CD4-positive, alpha-beta memory T cell (primary cell): ENCODE measurements at regions not wholly inside any gene's neighbourhood (a gene's known extent, or its start where the extent isn't known, plus 50 kb on each side); places are given as distances from the start of the nearest gene placed in this dataset.

Experiments
- CTCF ChIA-PET: fragments of 350-600 bp; sonication (Branson Sonifier 250); formaldehyde crosslinking; loops from one replicate; lab custom pipeline; 2021; ENCODE audit warnings: inconsistent platforms; ENCODE audit not compliant: partially characterized antibody; lab: Charles Lee
- POLR2A ChIA-PET: fragments of 350-600 bp; sonication (Branson Sonifier 250); formaldehyde crosslinking; loops from one replicate; lab custom pipeline; 2021; ENCODE audit not compliant: partially characterized antibody; lab: Charles Lee
- DNase-seq, 5 donors: peaks; one replicate each; pipeline versions ENCODE4 v3.0.0 to v3.0.0-alpha.2; 2020 to 2022; ENCODE audit warnings: mixed read lengths in 1 of 5
- H3K27ac ChIP-seq: one replicate; pipeline ENCODE4 v1.7.0; 2013; ENCODE audit warnings: low read depth, low read length
- H3K27me3 ChIP-seq: 2 replicates; pipeline ENCODE4 v1.7.0; 2013; ENCODE audit warnings: mild to moderate bottlenecking, low read length, moderate library complexity; ENCODE audit not compliant: insufficient read depth
- H3K36me3 ChIP-seq: 2 replicates; pipeline ENCODE4 v1.7.0; 2013; ENCODE audit warnings: mild to moderate bottlenecking, low read length, moderate library complexity; ENCODE audit not compliant: insufficient read depth
- H3K4me1 ChIP-seq: 2 replicates; pipeline ENCODE4 v1.7.0; 2013; ENCODE audit warnings: mild to moderate bottlenecking, low read length, moderate library complexity; ENCODE audit not compliant: insufficient read depth
- H3K4me3 ChIP-seq, 2 donors: one replicate each; pipeline ENCODE4 v1.7.0; 2013; ENCODE audit warnings: low read length in 2 of 2, mild to moderate bottlenecking in 1 of 2
- H3K9me3 ChIP-seq, 2 donors: one replicate each; pipeline ENCODE4 v1.7.0; 2013; ENCODE audit warnings: low read length in 2 of 2, control low read depth in 1 of 2; ENCODE audit not compliant: control insufficient read depth in 1 of 2
- H3K27ac Mint-ChIP-seq, 7 donors: one replicate each; pipeline ENCODE4 v1.8.0; 2020 to 2021; ENCODE audit warnings: mixed read lengths in 7 of 7, mild to moderate bottlenecking in 6 of 7, inconsistent platforms in 3 of 7, moderate library complexity in 3 of 7
- H3K27me3 Mint-ChIP-seq, 2 donors: one replicate each; pipeline ENCODE4 v1.8.0; 2020 to 2021; ENCODE audit warnings: mixed read lengths in 2 of 2
- H3K36me3 Mint-ChIP-seq, 2 donors: one replicate each; pipeline ENCODE4 v1.8.0; 2020 to 2021; ENCODE audit warnings: mixed read lengths in 2 of 2, inconsistent platforms in 1 of 2, mild to moderate bottlenecking in 1 of 2
- H3K4me1 Mint-ChIP-seq, 4 donors: one replicate each; pipeline ENCODE4 v1.8.0; 2020 to 2021; ENCODE audit warnings: mixed read lengths in 4 of 4, mild to moderate bottlenecking in 1 of 4
- H3K4me3 Mint-ChIP-seq, 8 donors: one replicate each; pipeline ENCODE4 v1.8.0; 2020 to 2021; ENCODE audit warnings: mixed read lengths in 8 of 8, mild to moderate bottlenecking in 7 of 8, moderate library complexity in 6 of 8, inconsistent platforms in 3 of 8
- H3K9me3 Mint-ChIP-seq, 8 donors: one replicate each; pipeline ENCODE4 v1.8.0; 2020 to 2021; ENCODE audit warnings: mixed read lengths in 8 of 8, mild to moderate bottlenecking in 5 of 8, inconsistent platforms in 3 of 8, moderate library complexity in 1 of 8
- intact Hi-C: fragments of 100-400 bp; cut with micrococcal nuclease; formaldehyde crosslinking; loops from one replicate; pipeline ENCODE4 v1.15.1; 2023

DNA sequence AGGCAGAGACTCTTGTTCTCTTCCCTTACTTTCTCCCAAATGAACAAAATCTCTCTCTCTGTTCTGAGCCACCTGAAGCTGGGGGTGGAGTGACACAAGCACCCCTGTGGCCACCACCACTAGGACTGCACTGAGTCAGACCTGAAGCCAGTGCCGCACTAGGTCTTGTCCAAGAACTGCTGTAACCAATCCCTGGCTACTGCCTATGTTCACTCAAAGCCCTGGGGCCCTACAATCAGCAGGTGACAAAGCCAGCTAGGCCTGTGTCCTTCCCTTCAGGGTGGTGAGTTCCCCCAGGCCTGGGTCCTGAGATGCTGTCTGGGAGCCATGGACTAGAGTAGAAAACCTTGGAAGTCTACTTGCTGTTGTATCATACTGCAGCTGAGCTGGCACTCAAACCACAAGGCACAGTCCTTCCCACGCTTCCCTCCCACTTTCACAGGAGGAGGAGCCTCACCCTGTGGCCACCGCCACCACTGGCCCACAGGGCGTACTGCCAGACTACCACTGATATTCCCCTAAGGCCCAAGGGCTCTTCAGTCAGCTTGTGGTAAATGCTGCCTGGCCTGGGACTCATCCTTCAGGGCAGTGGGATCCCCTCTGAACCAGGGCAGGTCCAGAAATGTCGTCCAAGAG lies 119.1 kb downstream of the RTL9 start:
- no peaks in the 10 kb centered on the region for H3K9me3 ChIP-seq
- H3K36me3 ChIP-seq: no peaks in the 10 kb centered on the region
- H3K4me1 Mint-ChIP-seq: no peaks in the 10 kb centered on the region
- H3K27me3 Mint-ChIP-seq: peaks cover 2 to 9% of the 10 kb centered on the region in 2 donors
- intact Hi-C loops: no loop called here
- no peaks in the 10 kb centered on the region for H3K27me3 ChIP-seq
- H3K9me3 Mint-ChIP-seq: peaks cover 0 to 3% (median 0%) of the 10 kb centered on the region in 8 donors
- DNase-seq: no peak
- H3K4me3 Mint-ChIP-seq: no peak overlapping the region
- H3K4me1 ChIP-seq: no peaks in the 10 kb centered on the region
- ChIA-PET CTCF (no interaction called here), POLR2A (no interaction called here)
- no peak overlapping the region for H3K27ac ChIP-seq
- no peaks in the 10 kb centered on the region for H3K36me3 Mint-ChIP-seq
- no peak overlapping the region for H3K4me3 ChIP-seq
- H3K27ac Mint-ChIP-seq: no peak overlapping the region

DNA sequence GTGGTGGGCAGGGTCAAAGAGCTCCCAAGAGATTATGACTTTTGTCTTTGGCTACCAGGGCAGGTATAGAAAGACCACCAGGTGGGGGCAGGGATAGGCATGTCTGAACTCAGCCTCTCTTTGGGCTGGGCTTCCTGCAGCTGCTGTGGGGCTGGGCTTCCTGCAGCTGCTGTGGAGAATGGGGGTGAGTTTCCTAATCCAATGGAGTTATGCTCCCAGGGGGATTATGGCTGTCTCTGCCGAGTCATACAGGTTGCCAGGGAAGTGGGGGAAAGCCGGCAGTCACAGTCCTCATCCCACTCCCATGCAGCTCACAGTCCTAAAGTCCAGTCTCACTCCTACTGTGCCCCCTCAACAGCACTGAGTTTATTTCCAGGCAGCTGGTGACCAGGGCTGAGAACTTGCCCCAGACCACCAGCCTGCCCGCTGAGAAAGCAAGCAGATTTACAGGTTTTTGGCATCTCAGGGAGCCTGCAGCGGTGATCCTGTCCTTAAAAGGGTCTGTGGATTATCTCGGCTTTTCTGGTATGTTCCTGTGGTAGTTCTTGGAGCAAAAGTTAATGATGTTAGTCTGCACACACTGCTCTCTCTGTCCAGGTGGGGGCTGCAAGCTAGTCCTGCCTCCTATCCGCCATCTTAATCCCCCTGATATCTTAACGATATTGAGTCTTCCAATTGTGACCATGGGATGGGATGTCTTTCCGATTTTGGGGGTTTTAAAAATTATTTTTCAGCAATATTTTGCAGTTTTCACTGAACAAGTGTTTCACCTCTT lies 133.4 kb downstream of the RTL9 start:
- no peaks in the 10 kb centered on the region for H3K27me3 ChIP-seq
- no peak overlapping the region for H3K27ac Mint-ChIP-seq
- ChIA-PET POLR2A (no interaction called here), CTCF (no interaction called here)
- intact Hi-C loops: no loop called here
- H3K9me3 Mint-ChIP-seq: peaks cover 0 to 9% (median 0%) of the 10 kb centered on the region in 8 donors
- no peaks in the 10 kb centered on the region for H3K36me3 ChIP-seq
- H3K4me1 ChIP-seq: no peaks in the 10 kb centered on the region
- H3K4me3 Mint-ChIP-seq: no peak overlapping the region
- no peak overlapping the region for H3K27ac ChIP-seq
- H3K4me3 ChIP-seq: no peak overlapping the region
- H3K4me1 Mint-ChIP-seq: no peaks in the 10 kb centered on the region
- no peak for DNase-seq
- peaks cover 6 to 9% of the 10 kb centered on the region in 2 donors for H3K27me3 Mint-ChIP-seq
- no peaks in the 10 kb centered on the region for H3K36me3 Mint-ChIP-seq
- H3K9me3 ChIP-seq: no peaks in the 10 kb centered on the region

DNA sequence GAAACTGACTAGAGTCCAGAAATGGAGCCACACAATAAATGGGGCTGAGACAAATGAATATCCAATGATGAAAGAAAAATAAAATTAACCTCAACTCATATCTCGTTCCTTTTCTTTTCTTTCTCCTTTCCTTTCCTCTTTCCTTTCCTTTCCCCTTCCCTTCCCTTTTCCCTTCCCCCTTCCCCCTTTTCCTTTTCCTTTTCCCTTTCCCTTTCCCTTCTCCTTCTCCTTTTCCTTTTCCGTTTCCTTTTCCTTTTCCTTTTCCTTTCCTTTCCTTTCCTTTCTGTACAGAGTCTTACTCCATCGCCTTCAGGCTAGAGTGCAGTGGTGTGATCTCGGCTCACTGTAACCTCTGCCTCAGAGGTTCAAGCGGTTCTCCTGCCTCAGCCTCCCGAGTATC lies 146.3 kb downstream of the RTL9 start:
- Histone ChIP-seq H3K9me3 (no peaks in the 10 kb centered on the region), H3K27ac (no peak overlapping the region), H3K27me3 (no peaks in the 10 kb centered on the region), H3K4me3 (no peak overlapping the region), H3K4me1 (no peaks in the 10 kb centered on the region), H3K36me3 (no peaks in the 10 kb centered on the region)
- H3K36me3 Mint-ChIP-seq: no peaks in the 10 kb centered on the region
- intact Hi-C loops: no loop called here
- H3K4me3 Mint-ChIP-seq: peak overlapping the region in 1 of 8 donors; percentile 64
- peaks cover 0 to 2% of the 10 kb centered on the region in 2 donors for H3K27me3 Mint-ChIP-seq
- H3K4me1 Mint-ChIP-seq: no peaks in the 10 kb centered on the region
- CTCF ChIA-PET: no interaction called here
- POLR2A ChIA-PET: no interaction called here
- H3K27ac Mint-ChIP-seq: no peak overlapping the region
- DNase-seq: no peak
- no peaks in the 10 kb centered on the region for H3K9me3 Mint-ChIP-seq

DNA sequence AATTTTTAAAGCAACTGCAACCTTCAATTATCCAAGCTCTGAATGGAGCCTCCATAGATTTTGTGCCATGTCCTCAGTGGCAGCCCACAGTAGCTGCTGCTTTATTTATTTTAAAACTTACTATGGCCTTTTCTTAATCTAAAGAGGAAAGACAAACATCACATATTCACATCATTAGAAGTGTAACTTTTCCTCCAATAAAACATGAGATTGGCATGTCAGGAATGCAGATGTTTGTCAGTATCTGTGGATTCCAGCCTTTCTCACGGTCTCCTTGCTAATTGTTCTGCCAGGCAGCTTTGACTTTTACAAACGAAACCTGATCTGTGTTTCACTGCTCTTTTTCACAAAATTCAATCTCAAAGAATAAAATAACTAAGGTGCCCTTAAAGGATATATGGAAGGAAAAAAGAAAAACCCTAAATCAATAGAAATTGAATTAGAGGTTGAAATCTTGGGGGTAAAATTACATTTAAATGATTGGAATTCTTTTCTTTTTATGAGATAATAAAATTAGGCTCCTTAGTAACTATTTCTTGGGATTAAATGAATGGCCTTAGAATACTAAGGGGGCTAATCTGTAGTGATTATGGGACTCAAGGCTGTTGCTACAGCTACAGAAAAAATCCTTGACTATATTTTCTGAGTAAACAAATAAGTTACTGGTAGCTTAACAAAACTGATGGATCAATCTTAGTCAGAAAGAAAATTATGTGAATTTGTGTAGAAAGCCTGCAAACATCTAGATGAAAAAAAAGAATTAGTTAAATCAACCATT lies 151.3 kb downstream of the RTL9 start:
- Histone ChIP-seq H3K27me3 (no peaks in the 10 kb centered on the region), H3K4me1 (no peaks in the 10 kb centered on the region), H3K9me3 (no peaks in the 10 kb centered on the region), H3K27ac (no peak overlapping the region), H3K4me3 (no peak overlapping the region), H3K36me3 (no peaks in the 10 kb centered on the region)
- ChIA-PET CTCF (no interaction called here), POLR2A (no interaction called here)
- H3K36me3 Mint-ChIP-seq: no peaks in the 10 kb centered on the region
- no peaks in the 10 kb centered on the region for H3K9me3 Mint-ChIP-seq
- intact Hi-C loops: no loop called here
- H3K4me3 Mint-ChIP-seq: no peak overlapping the region
- DNase-seq: no peak
- peaks cover 0 to 4% (median under 1%) of the 10 kb centered on the region in 4 donors for H3K4me1 Mint-ChIP-seq
- no peak overlapping the region for H3K27ac Mint-ChIP-seq
- H3K27me3 Mint-ChIP-seq: peaks cover 0 to 1% of the 10 kb centered on the region in 2 donors

DNA sequence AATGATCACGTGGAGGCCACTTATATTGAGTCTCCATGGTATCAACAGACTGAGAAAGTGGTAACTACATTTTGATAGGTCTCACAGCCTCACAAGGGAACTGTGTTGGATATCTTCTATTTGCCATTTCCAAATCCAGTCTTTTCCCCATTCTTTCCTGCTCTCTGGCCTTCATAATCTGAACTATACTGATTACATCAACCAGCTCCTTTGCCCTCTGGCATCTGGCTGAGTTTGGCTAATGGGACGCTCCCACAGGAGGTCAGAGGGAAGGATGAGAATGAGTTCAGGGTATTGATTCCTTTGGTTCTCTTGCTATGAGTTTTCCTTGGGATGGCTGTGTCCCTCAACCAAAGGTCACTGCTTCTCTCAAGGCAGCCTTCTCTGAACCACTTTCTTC lies 152.6 kb downstream of the RTL9 start:
- ChIA-PET POLR2A (no interaction called here), CTCF (no interaction called here)
- Histone ChIP-seq H3K27me3 (no peaks in the 10 kb centered on the region), H3K36me3 (no peaks in the 10 kb centered on the region), H3K4me3 (no peak overlapping the region), H3K4me1 (no peaks in the 10 kb centered on the region), H3K27ac (no peak overlapping the region), H3K9me3 (no peaks in the 10 kb centered on the region)
- H3K27me3 Mint-ChIP-seq: peaks cover 0 to 1% of the 10 kb centered on the region in 2 donors
- no peaks in the 10 kb centered on the region for H3K36me3 Mint-ChIP-seq
- no peaks in the 10 kb centered on the region for H3K9me3 Mint-ChIP-seq
- DNase-seq: no peak
- no peak overlapping the region for H3K4me3 Mint-ChIP-seq
- intact Hi-C loops: no loop called here
- no peak overlapping the region for H3K27ac Mint-ChIP-seq
- H3K4me1 Mint-ChIP-seq: peaks cover 0 to 4% (median under 1%) of the 10 kb centered on the region in 4 donors

DNA sequence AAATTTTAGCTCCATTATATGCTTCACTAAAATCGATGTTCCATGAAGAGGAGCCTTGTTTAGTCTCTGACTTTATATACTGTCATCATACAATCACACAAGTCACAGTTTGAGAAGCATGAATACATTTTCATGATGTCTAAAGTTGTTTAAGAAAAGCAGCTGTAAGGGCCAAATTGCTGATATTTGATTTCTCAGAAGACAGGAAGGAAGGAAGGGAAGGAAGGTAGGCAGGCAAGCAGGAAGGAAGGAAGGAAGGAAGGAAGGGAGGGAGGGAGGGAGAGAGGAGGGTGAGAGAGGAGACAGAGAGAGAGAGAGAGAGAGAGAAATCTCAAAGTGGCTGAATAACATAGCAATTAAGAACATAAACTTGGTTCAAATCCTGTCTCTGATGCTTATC lies 153.7 kb downstream of the RTL9 start:
- Histone ChIP-seq H3K9me3 (no peaks in the 10 kb centered on the region), H3K36me3 (no peaks in the 10 kb centered on the region), H3K4me3 (no peak overlapping the region), H3K27me3 (no peaks in the 10 kb centered on the region), H3K27ac (no peak overlapping the region), H3K4me1 (no peaks in the 10 kb centered on the region)
- no peak for DNase-seq
- ChIA-PET POLR2A (no interaction called here), CTCF (no interaction called here)
- H3K9me3 Mint-ChIP-seq: no peaks in the 10 kb centered on the region
- peaks cover 0 to 1% of the 10 kb centered on the region in 2 donors for H3K27me3 Mint-ChIP-seq
- no peak overlapping the region for H3K27ac Mint-ChIP-seq
- no peaks in the 10 kb centered on the region for H3K36me3 Mint-ChIP-seq
- peaks cover 0 to 4% (median under 1%) of the 10 kb centered on the region in 4 donors for H3K4me1 Mint-ChIP-seq
- intact Hi-C loops: no loop called here
- no peak overlapping the region for H3K4me3 Mint-ChIP-seq

DNA sequence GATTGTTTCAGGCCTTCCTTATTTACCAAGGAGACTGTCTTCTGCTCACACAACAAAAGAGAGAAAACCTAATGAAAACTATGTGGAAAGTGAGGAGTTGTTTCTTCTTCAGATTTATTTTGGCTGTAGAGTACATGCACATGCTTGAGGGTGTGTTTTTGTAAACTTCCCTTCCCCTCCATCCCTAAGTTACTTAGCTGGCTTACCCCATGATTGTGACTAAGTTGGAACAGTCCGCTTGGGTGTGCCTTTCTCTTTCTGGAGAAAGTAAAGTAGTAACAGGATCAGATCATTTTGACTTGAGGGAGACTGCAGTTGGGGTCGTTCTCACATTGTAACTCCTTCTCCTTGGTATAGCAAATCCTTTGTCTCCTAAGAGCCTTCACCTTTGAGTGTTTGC lies 155.9 kb downstream of the RTL9 start:
- ChIA-PET CTCF (no interaction called here), POLR2A (no interaction called here)
- Mint-ChIP-seq H3K27ac (no peak overlapping the region), H3K9me3 (no peaks in the 10 kb centered on the region), H3K36me3 (no peaks in the 10 kb centered on the region), H3K4me1 (peaks cover 0 to 4% (median under 1%) of the 10 kb centered on the region in 4 donors), H3K27me3 (peaks cover 0 to 1% of the 10 kb centered on the region in 2 donors), H3K4me3 (no peak overlapping the region)
- no peaks in the 10 kb centered on the region for H3K27me3 ChIP-seq
- DNase-seq: no peak
- no peaks in the 10 kb centered on the region for H3K9me3 ChIP-seq
- H3K4me1 ChIP-seq: no peaks in the 10 kb centered on the region
- H3K4me3 ChIP-seq: no peak overlapping the region
- no peaks in the 10 kb centered on the region for H3K36me3 ChIP-seq
- intact Hi-C loops: no loop called here
- H3K27ac ChIP-seq: no peak overlapping the region
